ENCODE measurements at regions not wholly inside any gene's neighbourhood (a gene's known extent, or its start where the extent isn't known, plus 50 kb on each side); places are given as distances from the start of the nearest gene placed in this dataset.

DNA sequence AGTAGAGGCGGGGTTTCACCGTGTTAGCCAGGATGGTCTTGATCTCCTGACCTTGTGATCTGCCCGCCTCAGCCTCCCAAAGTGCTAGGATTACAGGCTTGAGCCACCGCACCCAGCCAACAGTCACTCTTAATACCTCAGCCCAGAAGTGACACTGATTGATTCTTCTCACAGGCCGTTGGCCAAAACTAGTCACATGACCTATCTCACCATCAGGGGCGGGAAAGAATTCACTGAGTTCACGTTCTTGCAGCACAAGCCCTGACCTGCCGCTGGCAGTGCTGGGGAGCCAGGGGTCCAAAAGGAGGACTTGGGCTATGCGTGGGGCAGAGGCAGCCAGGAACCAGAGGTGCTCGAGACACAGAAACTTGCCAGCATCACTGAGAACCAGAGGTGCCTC is 55.0 kb upstream of the CPLX2 start:
- TF ChIP-seq TARDBP (IDR thresholded peaks at IDR 0.05; ENCODE audit: borderline replicate concordance) (no peak), NRF1 (conservative IDR thresholded peaks at IDR 0.05; ENCODE audit: low read depth, low read length) (no peak), ZNF24 (IDR thresholded peaks at IDR 0.05) (no peak), RCOR1 (conservative IDR thresholded peaks at IDR 0.05; ENCODE audit: low read depth, low read length) (no peak)
- TF ChIP-seq, protein P1, sequence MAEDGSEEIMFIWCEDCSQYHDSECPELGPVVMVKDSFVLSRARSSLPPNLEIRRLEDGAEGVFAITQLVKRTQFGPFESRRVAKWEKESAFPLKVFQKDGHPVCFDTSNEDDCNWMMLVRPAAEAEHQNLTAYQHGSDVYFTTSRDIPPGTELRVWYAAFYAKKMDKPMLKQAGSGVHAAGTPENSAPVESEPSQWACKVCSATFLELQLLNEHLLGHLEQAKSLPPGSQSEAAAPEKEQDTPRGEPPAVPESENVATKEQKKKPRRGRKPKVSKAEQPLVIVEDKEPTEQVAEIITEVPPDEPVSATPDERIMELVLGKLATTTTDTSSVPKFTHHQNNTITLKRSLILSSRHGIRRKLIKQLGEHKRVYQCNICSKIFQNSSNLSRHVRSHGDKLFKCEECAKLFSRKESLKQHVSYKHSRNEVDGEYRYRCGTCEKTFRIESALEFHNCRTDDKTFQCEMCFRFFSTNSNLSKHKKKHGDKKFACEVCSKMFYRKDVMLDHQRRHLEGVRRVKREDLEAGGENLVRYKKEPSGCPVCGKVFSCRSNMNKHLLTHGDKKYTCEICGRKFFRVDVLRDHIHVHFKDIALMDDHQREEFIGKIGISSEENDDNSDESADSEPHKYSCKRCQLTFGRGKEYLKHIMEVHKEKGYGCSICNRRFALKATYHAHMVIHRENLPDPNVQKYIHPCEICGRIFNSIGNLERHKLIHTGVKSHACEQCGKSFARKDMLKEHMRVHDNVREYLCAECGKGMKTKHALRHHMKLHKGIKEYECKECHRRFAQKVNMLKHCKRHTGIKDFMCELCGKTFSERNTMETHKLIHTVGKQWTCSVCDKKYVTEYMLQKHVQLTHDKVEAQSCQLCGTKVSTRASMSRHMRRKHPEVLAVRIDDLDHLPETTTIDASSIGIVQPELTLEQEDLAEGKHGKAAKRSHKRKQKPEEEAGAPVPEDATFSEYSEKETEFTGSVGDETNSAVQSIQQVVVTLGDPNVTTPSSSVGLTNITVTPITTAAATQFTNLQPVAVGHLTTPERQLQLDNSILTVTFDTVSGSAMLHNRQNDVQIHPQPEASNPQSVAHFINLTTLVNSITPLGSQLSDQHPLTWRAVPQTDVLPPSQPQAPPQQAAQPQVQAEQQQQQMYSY (CRISPR knock-in tag; IDR thresholded peaks at IDR 0.05) = no peak
- TF ChIP-seq, protein P2, sequence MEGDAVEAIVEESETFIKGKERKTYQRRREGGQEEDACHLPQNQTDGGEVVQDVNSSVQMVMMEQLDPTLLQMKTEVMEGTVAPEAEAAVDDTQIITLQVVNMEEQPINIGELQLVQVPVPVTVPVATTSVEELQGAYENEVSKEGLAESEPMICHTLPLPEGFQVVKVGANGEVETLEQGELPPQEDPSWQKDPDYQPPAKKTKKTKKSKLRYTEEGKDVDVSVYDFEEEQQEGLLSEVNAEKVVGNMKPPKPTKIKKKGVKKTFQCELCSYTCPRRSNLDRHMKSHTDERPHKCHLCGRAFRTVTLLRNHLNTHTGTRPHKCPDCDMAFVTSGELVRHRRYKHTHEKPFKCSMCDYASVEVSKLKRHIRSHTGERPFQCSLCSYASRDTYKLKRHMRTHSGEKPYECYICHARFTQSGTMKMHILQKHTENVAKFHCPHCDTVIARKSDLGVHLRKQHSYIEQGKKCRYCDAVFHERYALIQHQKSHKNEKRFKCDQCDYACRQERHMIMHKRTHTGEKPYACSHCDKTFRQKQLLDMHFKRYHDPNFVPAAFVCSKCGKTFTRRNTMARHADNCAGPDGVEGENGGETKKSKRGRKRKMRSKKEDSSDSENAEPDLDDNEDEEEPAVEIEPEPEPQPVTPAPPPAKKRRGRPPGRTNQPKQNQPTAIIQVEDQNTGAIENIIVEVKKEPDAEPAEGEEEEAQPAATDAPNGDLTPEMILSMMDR (IDR thresholded peaks at IDR 0.05 in 2 of 3, conservative IDR thresholded peaks at IDR 0.05 in 1 of 3; ENCODE audit: control insufficient read depth in 2 of 3, extremely low read depth in 1 of 3, insufficient read depth in 1 of 3, low read depth in 3 of 3, low read length in 3 of 3) = no peak
